ENCODE measurements at regions not wholly inside any gene's neighbourhood (a gene's known extent, or its start where the extent isn't known, plus 50 kb on each side); places are given as distances from the start of the nearest gene placed in this dataset.
A peak's percentile ranks its signal among the peaks of the same experiment; 100 is the strongest.

GRCh38 chr10:3926675-3927525 lies 141.9 kb upstream of the KLF6 start (continued):
- TF ChIP-seq ZNF134 (CRISPR knock-in tag; conservative IDR thresholded peaks at IDR 0.05) = no peak
- no peak for TF ChIP-seq ZNF184 (CRISPR knock-in tag; IDR thresholded peaks at IDR 0.05)
- no peak for TF ChIP-seq ZSCAN29 (IDR thresholded peaks at IDR 0.05)
- TF ChIP-seq CHD1 (IDR thresholded peaks at IDR 0.05; ENCODE audit: low read length) = no peak
- peak; percentile 37 to 68 for TF ChIP-seq AFF1 (IDR thresholded peaks at IDR 0.05; ENCODE audit: low read depth in 1 of 2, partially characterized antibody in 2 of 2)
- TF ChIP-seq KLF6 (CRISPR knock-in tag; IDR thresholded peaks at IDR 0.05; ENCODE audit: borderline replicate concordance) = no peak
- TF ChIP-seq ZNF316 (IDR thresholded peaks at IDR 0.05) = no peak
- no peak for TF ChIP-seq TSC22D4 (tag; IDR thresholded peaks at IDR 0.05)
- TF ChIP-seq ZNF518B (CRISPR knock-in tag; IDR thresholded peaks at IDR 0.05) = no peak
- TF ChIP-seq PPARD (CRISPR knock-in tag; IDR thresholded peaks at IDR 0.05) = no peak
- TF ChIP-seq BHLHE40 (IDR thresholded peaks at IDR 0.05; ENCODE audit: low read length) = peak; percentile 46; the same call in 1 of the 2 replicates
- peak; percentile 35; the same call in 1 of the 2 replicates for TF ChIP-seq ELF1 (tag; IDR thresholded peaks at IDR 0.05)
- TF ChIP-seq RCOR1 (IDR thresholded peaks at IDR 0.05; ENCODE audit: borderline replicate concordance in 1 of 2, low read depth in 2 of 2, low read length in 2 of 2) = peak; percentile 78 to 94
- no peak for TF ChIP-seq SNIP1 (IDR thresholded peaks at IDR 0.05; ENCODE audit: low read depth)
- TF ChIP-seq E2F1 (CRISPR knock-in tag; IDR thresholded peaks at IDR 0.05) = no peak

Measured in K562 (cell line).